H9 (cell line): ENCODE measurements at regions not wholly inside any gene's neighbourhood (a gene's known extent, or its start where the extent isn't known, plus 50 kb on each side); places are given as distances from the start of the nearest gene placed in this dataset.

ENCODE experiments used
- DNase-seq: peaks from one replicate; pipeline ENCODE4 v3.0.0-alpha.2; 2017
- H2AFZ ChIP-seq: one replicate; pipeline ENCODE4 v1.6.1; 2013; ENCODE audit warnings: mild to moderate bottlenecking, low read length, control low read depth, moderate library complexity
- H2AK5ac ChIP-seq: 2 replicates; pipeline ENCODE4 v1.6.1; 2013; ENCODE audit warnings: low read length, control low read depth, mixed read lengths; ENCODE audit not compliant: insufficient read length
- H2BK120ac ChIP-seq: one replicate; pipeline ENCODE4 v1.6.1; 2013; ENCODE audit warnings: low read depth, mild to moderate bottlenecking, low read length, control low read depth, inconsistent platforms; ENCODE audit not compliant: poor library complexity, severe bottlenecking
- H2BK12ac ChIP-seq: 2 replicates; pipeline ENCODE4 v1.6.1; 2013; ENCODE audit warnings: low read length, control low read depth, mixed read lengths, low read depth; ENCODE audit not compliant: insufficient read length
- H2BK15ac ChIP-seq: 2 replicates; pipeline ENCODE4 v1.6.1; 2013; ENCODE audit warnings: low read depth, low read length, control low read depth
- H2BK20ac ChIP-seq: one replicate; pipeline ENCODE4 v1.6.1; 2013; ENCODE audit warnings: low read depth, mild to moderate bottlenecking, low read length, control low read depth, inconsistent platforms; ENCODE audit not compliant: poor library complexity, severe bottlenecking
- H2BK5ac ChIP-seq: 2 replicates; pipeline ENCODE4 v1.6.1; 2013; ENCODE audit warnings: low read length, control low read depth, mixed read lengths; ENCODE audit not compliant: insufficient read length
- H3K14ac ChIP-seq: 2 replicates; pipeline ENCODE4 v1.6.1; 2013; ENCODE audit warnings: low read length, control low read depth; ENCODE audit not compliant: insufficient read depth
- H3K18ac ChIP-seq: 2 replicates; pipeline ENCODE4 v1.6.1; 2013; ENCODE audit warnings: low read depth, mild to moderate bottlenecking, mixed read lengths, low read length, control low read depth; ENCODE audit not compliant: insufficient read length
- H3K23ac ChIP-seq: 2 replicates; pipeline ENCODE4 v1.6.1; 2013; ENCODE audit warnings: low read length, control low read depth, mixed read lengths, low read depth; ENCODE audit not compliant: insufficient read length
- H3K23me2 ChIP-seq: 2 replicates; pipeline ENCODE4 v1.6.1; 2013; ENCODE audit warnings: low read depth, mild to moderate bottlenecking, mixed read lengths, low read length, control low read depth; ENCODE audit not compliant: insufficient read length, poor library complexity, severe bottlenecking
- H3K27ac ChIP-seq: 2 replicates; pipeline ENCODE4 v1.5.1; 2013; ENCODE audit warnings: low read length, control low read depth, mixed read lengths, low read depth; ENCODE audit not compliant: insufficient read length
- H3K27me3 ChIP-seq: 2 replicates; pipeline ENCODE4 v1.6.1; 2013; ENCODE audit warnings: low read length, control low read depth, inconsistent platforms; ENCODE audit not compliant: insufficient read depth
- H3K4ac ChIP-seq: 2 replicates; pipeline ENCODE4 v1.6.1; 2013; ENCODE audit warnings: low read depth, mild to moderate bottlenecking, control low read depth, inconsistent platforms, low read length, moderate library complexity
- H3K4me1 ChIP-seq: 2 replicates; pipeline ENCODE4 v1.6.1; 2013; ENCODE audit warnings: low read length, control low read depth, inconsistent platforms; ENCODE audit not compliant: insufficient read depth
- H3K4me2 ChIP-seq: 2 replicates; pipeline ENCODE4 v1.6.1; 2013; ENCODE audit warnings: low read length, control low read depth, mixed read lengths; ENCODE audit not compliant: insufficient read length, insufficient read depth
- H3K56ac ChIP-seq: 2 replicates; pipeline ENCODE4 v1.6.1; 2013; ENCODE audit warnings: low read depth, mild to moderate bottlenecking, mixed read lengths, low read length, control low read depth; ENCODE audit not compliant: insufficient read length
- H3K79me1 ChIP-seq: 2 replicates; pipeline ENCODE4 v1.6.1; 2013; ENCODE audit warnings: low read depth, mild to moderate bottlenecking, moderate library complexity, low read length, control low read depth, inconsistent platforms; ENCODE audit not compliant: insufficient read depth, poor library complexity, severe bottlenecking
- H3K79me2 ChIP-seq: 2 replicates; pipeline ENCODE4 v1.6.1; 2013; ENCODE audit warnings: low read length, control low read depth, inconsistent platforms; ENCODE audit not compliant: insufficient read depth
- H3K9ac ChIP-seq: 2 replicates; pipeline ENCODE4 v1.6.1; 2013; ENCODE audit warnings: low read length, control low read depth, mixed read lengths; ENCODE audit not compliant: insufficient read length; ENCODE audit errors: extremely low read depth
- H3K9me3 ChIP-seq: one replicate; pipeline ENCODE4 v1.6.1; 2013; ENCODE audit warnings: low read depth, low read length, inconsistent platforms; ENCODE audit not compliant: control insufficient read depth
- H3T11ph ChIP-seq: one replicate; pipeline ENCODE4 v1.6.1; 2013; ENCODE audit warnings: mild to moderate bottlenecking, low read length, control low read depth, inconsistent platforms
- H4K20me1 ChIP-seq: one replicate; pipeline ENCODE4 v1.6.1; 2013; ENCODE audit not compliant: control insufficient read depth, insufficient read length, insufficient read depth
- H4K5ac ChIP-seq: 2 replicates; pipeline ENCODE4 v1.6.1; 2013; ENCODE audit warnings: low read depth, mild to moderate bottlenecking, mixed read lengths, low read length, control low read depth; ENCODE audit not compliant: insufficient read length
- H4K8ac ChIP-seq: replicated peaks from 2 replicates; pipeline ENCODE4 v1.6.1; 2013; ENCODE audit warnings: low read length, control low read depth, mixed read lengths, low read depth; ENCODE audit not compliant: insufficient read length
- H4K91ac ChIP-seq: 2 replicates; pipeline ENCODE4 v1.6.1; 2013; ENCODE audit warnings: low read depth, mild to moderate bottlenecking, moderate library complexity, mixed read lengths, low read length, control low read depth; ENCODE audit not compliant: insufficient read length
- H3K27ac Mint-ChIP-seq, 3 experiments: 2 replicates in 2 of 3; 3 replicates in 1 of 3; pipeline ENCODE4 v1.8.0; 2020 to 2021; ENCODE audit warnings: mixed read lengths in 3 of 3, mild to moderate bottlenecking in 1 of 3, moderate library complexity in 1 of 3
- H3K27me3 Mint-ChIP-seq: 2 replicates; pipeline ENCODE4 v1.8.0; 2021; ENCODE audit warnings: low read depth, mild to moderate bottlenecking, moderate library complexity, mixed read lengths
- H3K36me3 Mint-ChIP-seq, 3 experiments: 2 replicates in 2 of 3; 3 replicates in 1 of 3; pipeline ENCODE4 v1.8.0; 2020 to 2021; ENCODE audit warnings: low read depth in 3 of 3, mixed read lengths in 3 of 3; ENCODE audit not compliant: insufficient read depth in 1 of 3
- H3K4me1 Mint-ChIP-seq, 2 experiments: 2 replicates each; pipeline ENCODE4 v1.8.0; 2020; ENCODE audit warnings: mixed read lengths in 2 of 2
- H3K4me3 Mint-ChIP-seq, 2 experiments: 2 replicates in 1 of 2; 3 replicates in 1 of 2; pipeline ENCODE4 v1.8.0; 2020 to 2021; ENCODE audit warnings: mild to moderate bottlenecking in 2 of 2, mixed read lengths in 2 of 2, moderate library complexity in 1 of 2
- H3K9me3 Mint-ChIP-seq, 2 experiments: 2 replicates in 1 of 2; 3 replicates in 1 of 2; pipeline ENCODE4 v1.8.0; 2020; ENCODE audit warnings: mild to moderate bottlenecking in 2 of 2, mixed read lengths in 2 of 2, moderate library complexity in 1 of 2
- WGBS: extraction: QIAGEN DNeasy Blood & Tissue Kit; methylation state at CpG from one replicate; pipeline ENCODE4 v1.1.7; 2013; ENCODE audit warnings: missing lambda C conversion rate, low lambda C conversion rate, mixed read lengths; ENCODE audit not compliant: insufficient read length; ENCODE audit errors: extremely low coverage; 5-methylcytosine and 5-hydroxymethylcytosine counted together
- TF ChIP-seq, protein P1 (sequence below): fragments of 200-600 bp; sonication (generic); conservative IDR thresholded peaks from 3 replicates; pipeline ENCODE4 v1.8.0; 2021; ENCODE audit warnings: antibody characterized with exemption, mild to moderate bottlenecking

- no peaks in the 10 kb centered on the region for H3K79me2 ChIP-seq
- H3K56ac ChIP-seq, result no peak overlapping the region
- no peak overlapping the region for H3K4me2 ChIP-seq
- no peak overlapping the region for H4K8ac ChIP-seq
- no peak overlapping the region for H4K5ac ChIP-seq
- H3T11ph ChIP-seq, result no peak overlapping the region
- H3K27me3 Mint-ChIP-seq, result no peaks in the 10 kb centered on the region
- H2BK12ac ChIP-seq, result no peak overlapping the region
- no peak overlapping the region for H3K27ac ChIP-seq
- H2BK15ac ChIP-seq, result no peak overlapping the region
- no peaks in the 10 kb centered on the region for H3K9me3 Mint-ChIP-seq
- WGBS, result no CpG with 5 or more reads among the region's 1 CpG
- no peak overlapping the region for H2AK5ac ChIP-seq
- TF ChIP-seq, protein P1, sequence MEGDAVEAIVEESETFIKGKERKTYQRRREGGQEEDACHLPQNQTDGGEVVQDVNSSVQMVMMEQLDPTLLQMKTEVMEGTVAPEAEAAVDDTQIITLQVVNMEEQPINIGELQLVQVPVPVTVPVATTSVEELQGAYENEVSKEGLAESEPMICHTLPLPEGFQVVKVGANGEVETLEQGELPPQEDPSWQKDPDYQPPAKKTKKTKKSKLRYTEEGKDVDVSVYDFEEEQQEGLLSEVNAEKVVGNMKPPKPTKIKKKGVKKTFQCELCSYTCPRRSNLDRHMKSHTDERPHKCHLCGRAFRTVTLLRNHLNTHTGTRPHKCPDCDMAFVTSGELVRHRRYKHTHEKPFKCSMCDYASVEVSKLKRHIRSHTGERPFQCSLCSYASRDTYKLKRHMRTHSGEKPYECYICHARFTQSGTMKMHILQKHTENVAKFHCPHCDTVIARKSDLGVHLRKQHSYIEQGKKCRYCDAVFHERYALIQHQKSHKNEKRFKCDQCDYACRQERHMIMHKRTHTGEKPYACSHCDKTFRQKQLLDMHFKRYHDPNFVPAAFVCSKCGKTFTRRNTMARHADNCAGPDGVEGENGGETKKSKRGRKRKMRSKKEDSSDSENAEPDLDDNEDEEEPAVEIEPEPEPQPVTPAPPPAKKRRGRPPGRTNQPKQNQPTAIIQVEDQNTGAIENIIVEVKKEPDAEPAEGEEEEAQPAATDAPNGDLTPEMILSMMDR, result no peak
- no peak overlapping the region for H3K23ac ChIP-seq
- H3K36me3 Mint-ChIP-seq, result no peaks in the 10 kb centered on the region; a peak in 1 of 7 replicates
- H2BK5ac ChIP-seq, result no peak overlapping the region
- H3K4me1 ChIP-seq, result no peaks in the 10 kb centered on the region
- no peaks in the 10 kb centered on the region for H3K23me2 ChIP-seq
- no peaks in the 10 kb centered on the region for H3K27me3 ChIP-seq
- no peak overlapping the region for H3K18ac ChIP-seq
- no peak overlapping the region for H2AFZ ChIP-seq
- H3K79me1 ChIP-seq, result no peaks in the 10 kb centered on the region
- H2BK20ac ChIP-seq, result no peak overlapping the region
- no peaks in the 10 kb centered on the region for H3K9me3 ChIP-seq
- no peak overlapping the region for H3K4me3 Mint-ChIP-seq
- H3K9ac ChIP-seq, result no peak overlapping the region
- no peak overlapping the region for H3K4ac ChIP-seq
- H3K27ac Mint-ChIP-seq, result no peak overlapping the region
- H4K20me1 ChIP-seq, result no peaks in the 10 kb centered on the region
- peaks cover 0 to 4% of the 10 kb centered on the region in 2 experiments; a peak in 3 of 4 replicates for H3K4me1 Mint-ChIP-seq
- DNase-seq, result no peak
- H2BK120ac ChIP-seq, result no peak overlapping the region
- H4K91ac ChIP-seq, result no peak overlapping the region
- no peak overlapping the region for H3K14ac ChIP-seq
These were observed 971.3 kb upstream of the CDH18 start for GRCh38 chr5:20959347-20959746.
